Nephron progenitor cell (in vitro differentiated cells): ENCODE measurements at regions not wholly inside any gene's neighbourhood (a gene's known extent, or its start where the extent isn't known, plus 50 kb on each side); places are given as distances from the start of the nearest gene placed in this dataset.
A peak's percentile ranks its signal among the peaks of the same experiment; 100 is the strongest.

Source experiments
- DNase-seq: peaks from one replicate; pipeline ENCODE4 v3.0.0; 2021
- H3K27ac Mint-ChIP-seq: 2 replicates; pipeline ENCODE4 v1.8.0; 2021; ENCODE audit warnings: mild to moderate bottlenecking, moderate library complexity, mixed read lengths
- H3K27me3 Mint-ChIP-seq: 2 replicates; pipeline ENCODE4 v1.8.0; 2021; ENCODE audit warnings: mild to moderate bottlenecking, low read depth, mixed read lengths; ENCODE audit not compliant: poor library complexity
- H3K36me3 Mint-ChIP-seq: 2 replicates; pipeline ENCODE4 v1.8.0; 2021; ENCODE audit warnings: low read depth, mixed read lengths
- H3K4me1 Mint-ChIP-seq: 2 replicates; pipeline ENCODE4 v1.8.0; 2021; ENCODE audit warnings: mixed read lengths
- H3K4me3 Mint-ChIP-seq: 2 replicates; pipeline ENCODE4 v1.8.0; 2021; ENCODE audit warnings: mild to moderate bottlenecking, moderate library complexity, mixed read lengths
- H3K9me3 Mint-ChIP-seq: 2 replicates; pipeline ENCODE4 v1.8.0; 2021; ENCODE audit warnings: mild to moderate bottlenecking, moderate library complexity, mixed read lengths
- CTCF ChIP-seq: fragments of 200-600 bp; sonication (generic); IDR thresholded peaks from 2 replicates; pipeline ENCODE4 v1.5.0; 2021; ENCODE audit warnings: antibody characterized with exemption

GRCh38 chr9:129289131-129289731 is 111.2 kb upstream of the IER5L start:
- no peak for DNase-seq

GRCh38 chr9:129287619-129288305 is 109.7 kb upstream of the IER5L start:
- no peak for TF ChIP-seq CTCF
- Mint-ChIP-seq H3K36me3 (no peaks in the 10 kb centered on the region), H3K4me3 (no peak overlapping the region), H3K27ac (peak overlapping the region; percentile 60), H3K9me3 (no peaks in the 10 kb centered on the region), H3K27me3 (peaks cover 11% of the 10 kb centered on the region), H3K4me1 (peaks cover 51% of the 10 kb centered on the region)
- DNase-seq = no peak

More at GRCh38 chr9:129289131-129289731, 111.2 kb upstream of the IER5L start:
- peaks cover 9% of the 10 kb centered on the region for H3K27me3 Mint-ChIP-seq
- TF ChIP-seq CTCF = no peak
- H3K9me3 Mint-ChIP-seq = peaks cover 5% of the 10 kb centered on the region
- no peak overlapping the region for H3K4me3 Mint-ChIP-seq
- peaks cover 50% of the 10 kb centered on the region for H3K4me1 Mint-ChIP-seq
- H3K27ac Mint-ChIP-seq = peak overlapping the region; percentile 64
- no peaks in the 10 kb centered on the region for H3K36me3 Mint-ChIP-seq

DNA sequence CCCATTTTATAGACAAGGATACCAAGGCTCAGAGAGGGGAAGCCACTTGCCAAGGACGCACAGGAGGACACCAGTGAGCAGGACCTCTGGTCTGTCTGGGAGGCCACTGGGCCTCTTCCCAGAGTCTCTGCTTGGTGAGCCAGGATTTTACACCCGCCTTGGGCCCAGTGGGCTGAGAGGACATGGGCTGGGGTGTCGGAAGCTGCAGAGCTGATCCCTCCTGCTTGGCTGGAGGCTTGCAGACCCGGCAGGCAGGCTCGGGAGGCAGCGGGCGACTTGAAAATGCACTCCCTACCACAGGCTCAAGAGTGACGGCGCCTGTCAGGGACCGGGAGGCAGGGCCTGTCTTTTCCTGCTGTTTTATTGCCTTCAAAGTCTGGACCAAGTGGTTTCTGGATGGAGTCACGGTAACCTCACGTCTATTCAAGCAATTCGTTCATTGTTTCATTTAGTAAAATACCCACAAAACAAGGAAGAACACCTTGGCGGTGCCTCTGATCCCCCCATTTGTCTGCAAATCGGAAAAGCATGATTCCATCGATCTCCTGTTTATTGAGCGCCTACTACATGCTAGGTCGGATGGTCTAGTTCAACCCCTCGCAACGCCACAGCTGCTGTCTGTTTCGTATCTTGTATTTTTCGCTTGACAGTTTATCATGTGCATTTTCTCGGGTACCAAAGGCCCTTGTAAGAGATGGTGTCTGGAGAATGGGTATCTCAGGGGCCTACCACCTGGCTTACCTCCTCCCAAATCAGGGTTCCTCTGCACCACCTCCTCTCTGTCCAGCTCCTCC is 108.1 kb upstream of the IER5L start:
- Mint-ChIP-seq H3K4me3 (peak overlapping the region; percentile 16), H3K9me3 (no peaks in the 10 kb centered on the region), H3K4me1 (peaks cover 63% of the 10 kb centered on the region), H3K27ac (no peak overlapping the region), H3K27me3 (peaks cover 11% of the 10 kb centered on the region), H3K36me3 (no peaks in the 10 kb centered on the region)
- TF ChIP-seq CTCF = no peak
- no peak for DNase-seq

- Mint-ChIP-seq H3K36me3 (no peaks in the 10 kb centered on the region), H3K4me3 (no peak overlapping the region), H3K9me3 (no peaks in the 10 kb centered on the region), H3K27ac (no peak overlapping the region), H3K27me3 (peaks cover 14% of the 10 kb centered on the region), H3K4me1 (peaks cover 71% of the 10 kb centered on the region)
- TF ChIP-seq CTCF = no peak
- no peak for DNase-seq
Observed at GRCh38 chr9:129285382-129285781, 107.3 kb upstream of the IER5L start.

DNA sequence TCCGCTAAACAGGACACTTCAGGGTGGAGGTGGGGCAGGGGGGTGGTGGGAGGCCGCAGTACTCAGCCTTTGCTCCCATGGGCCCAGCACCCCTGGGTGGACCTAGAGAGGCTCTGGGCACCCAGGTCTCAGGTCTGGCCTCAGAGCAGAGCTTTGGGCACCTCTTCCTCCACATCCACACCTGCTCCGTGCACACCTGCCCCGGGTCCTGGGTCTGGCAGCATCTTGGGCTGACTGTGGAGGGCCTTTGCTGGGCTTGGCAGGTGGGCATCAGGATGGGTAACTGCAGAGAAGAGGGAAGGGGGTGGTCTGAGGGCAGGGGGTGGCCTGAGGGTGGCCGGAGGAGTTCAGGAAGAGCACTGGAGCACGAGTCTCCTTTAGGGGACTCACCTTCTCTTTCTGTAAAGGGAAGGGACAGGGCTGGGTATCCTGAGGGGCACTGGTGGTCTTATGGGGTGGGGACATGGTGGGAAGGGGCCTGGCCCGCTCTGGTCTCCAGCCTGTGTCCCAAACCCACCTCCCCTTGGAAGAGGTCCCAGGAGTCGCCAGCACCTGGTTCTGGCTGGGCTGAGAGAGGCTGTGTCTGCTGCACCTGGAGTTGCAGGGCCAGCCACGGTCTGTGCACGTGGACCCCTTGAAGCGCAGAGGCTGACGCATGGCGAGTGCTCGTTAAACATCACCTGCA is 106.7 kb upstream of the IER5L start:
- no peaks in the 10 kb centered on the region for H3K36me3 Mint-ChIP-seq
- H3K4me3 Mint-ChIP-seq = no peak overlapping the region
- DNase-seq = no peak
- H3K27me3 Mint-ChIP-seq = peaks cover 12% of the 10 kb centered on the region
- TF ChIP-seq CTCF = no peak
- H3K4me1 Mint-ChIP-seq = peaks cover 70% of the 10 kb centered on the region
- no peak overlapping the region for H3K27ac Mint-ChIP-seq
- H3K9me3 Mint-ChIP-seq = no peaks in the 10 kb centered on the region
